Smooth muscle cell of the brain vasculature (primary cell): ENCODE measurements at regions not wholly inside any gene's neighbourhood (a gene's known extent, or its start where the extent isn't known, plus 50 kb on each side); places are given as distances from the start of the nearest gene placed in this dataset.
"Not testable (repeated sequence)": the region's sequence is repeated elsewhere in the genome, so short reads cannot be mapped to it uniquely, and the experiment has no call there.

Experiments
- DNase-seq: peaks from one replicate; pipeline ENCODE4 v3.0.0-alpha.2; 2012; ENCODE audit warnings: low read depth, low spot score

GRCh38 chr10:114708084-114708483 lies 50.0 kb upstream of the ABLIM1 start:
- no peak for DNase-seq

- no peak for DNase-seq
Observed at GRCh38 chr10:114708717-114709335, 50.8 kb upstream of the ABLIM1 start.

GRCh38 chr10:114709984-114710383 lies 51.9 kb upstream of the ABLIM1 start:
- no peak for DNase-seq

GRCh38 chr10:114711176-114711868 lies 53.2 kb upstream of the ABLIM1 start:
- DNase-seq: no peak

- no peak for DNase-seq
Observed at GRCh38 chr10:114711869-114712250, 53.8 kb upstream of the ABLIM1 start.

- DNase-seq: no peak
Observed at GRCh38 chr10:114713525-114714090, 55.5 kb upstream of the ABLIM1 start.

DNA sequence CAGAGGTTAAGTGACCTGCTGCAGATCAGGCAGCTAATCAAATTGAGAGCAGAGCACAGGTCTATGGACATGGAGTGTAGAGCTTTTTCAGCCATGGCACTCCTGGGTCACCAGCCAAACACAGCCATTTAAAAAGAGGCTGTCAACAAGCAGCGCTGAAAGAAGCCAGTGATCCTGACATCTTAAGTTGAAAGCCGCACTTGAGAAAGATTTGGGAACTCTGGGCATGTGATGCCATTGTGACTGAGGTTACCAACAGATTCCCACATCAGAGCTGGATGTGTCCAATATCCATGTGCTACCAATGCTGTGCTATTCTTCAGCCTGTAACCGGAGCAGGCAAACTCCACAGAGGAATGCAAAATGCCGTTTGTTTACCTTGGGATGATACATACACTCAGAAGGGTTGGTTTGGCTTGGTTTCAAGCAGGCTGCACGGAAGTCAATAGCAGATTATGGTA lies 56.2 kb upstream of the ABLIM1 start:
- peak; percentile 81 for DNase-seq

DNA sequence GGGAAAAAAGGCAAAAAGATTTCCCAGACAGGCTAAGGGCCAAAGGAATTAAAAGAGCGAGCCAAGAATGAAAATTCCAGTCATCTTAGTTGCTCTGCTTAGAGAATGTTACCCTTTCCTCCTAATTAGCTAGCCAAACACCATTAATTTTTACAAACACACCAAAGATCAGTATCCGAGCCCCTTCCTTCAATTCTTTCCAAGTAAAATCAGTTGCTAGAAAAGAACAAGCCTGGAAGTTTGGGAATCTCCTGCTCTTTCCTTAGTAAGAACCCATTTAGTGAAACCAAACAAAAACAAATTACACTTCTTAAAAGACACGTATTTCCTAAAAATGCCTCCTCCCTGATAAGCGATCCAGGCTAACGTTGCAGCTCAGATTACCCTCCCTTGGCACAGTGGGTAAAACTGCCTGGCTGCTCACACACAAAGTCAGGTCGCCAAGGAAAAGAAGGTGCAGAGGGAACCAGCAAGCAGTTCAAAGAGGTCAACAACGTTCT lies 57.1 kb upstream of the ABLIM1 start:
- DNase-seq: no peak

- no peak for DNase-seq
Observed at GRCh38 chr10:114716811-114717404, 58.8 kb upstream of the ABLIM1 start.

GRCh38 chr10:114717881-114718280 lies 59.8 kb upstream of the ABLIM1 start:
- DNase-seq: not testable (repeated sequence)

DNA sequence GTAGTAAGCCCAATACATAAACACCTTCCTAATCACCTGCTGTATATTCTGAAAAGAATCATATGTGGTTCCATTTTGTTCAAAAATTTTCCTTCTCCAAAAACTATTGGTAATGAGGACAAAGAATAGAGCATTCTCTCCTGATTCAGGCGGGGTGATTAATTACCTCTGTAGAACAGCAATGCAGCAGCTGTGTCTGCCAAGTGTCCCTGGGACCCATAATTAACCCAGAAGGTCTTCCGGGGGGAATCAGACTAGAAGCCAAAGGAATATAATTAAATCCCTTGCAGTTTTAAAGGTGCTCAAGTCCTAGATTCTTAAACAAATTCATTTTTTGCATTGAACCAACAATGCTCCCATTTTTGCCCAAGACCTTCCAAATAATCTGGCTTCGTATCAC lies 60.3 kb upstream of the ABLIM1 start:
- no peak for DNase-seq

- DNase-seq: no peak
Observed at GRCh38 chr10:114719311-114719710, 61.2 kb upstream of the ABLIM1 start.

GRCh38 chr10:114720023-114720422 lies 61.9 kb upstream of the ABLIM1 start:
- DNase-seq: not testable (repeated sequence)

DNA sequence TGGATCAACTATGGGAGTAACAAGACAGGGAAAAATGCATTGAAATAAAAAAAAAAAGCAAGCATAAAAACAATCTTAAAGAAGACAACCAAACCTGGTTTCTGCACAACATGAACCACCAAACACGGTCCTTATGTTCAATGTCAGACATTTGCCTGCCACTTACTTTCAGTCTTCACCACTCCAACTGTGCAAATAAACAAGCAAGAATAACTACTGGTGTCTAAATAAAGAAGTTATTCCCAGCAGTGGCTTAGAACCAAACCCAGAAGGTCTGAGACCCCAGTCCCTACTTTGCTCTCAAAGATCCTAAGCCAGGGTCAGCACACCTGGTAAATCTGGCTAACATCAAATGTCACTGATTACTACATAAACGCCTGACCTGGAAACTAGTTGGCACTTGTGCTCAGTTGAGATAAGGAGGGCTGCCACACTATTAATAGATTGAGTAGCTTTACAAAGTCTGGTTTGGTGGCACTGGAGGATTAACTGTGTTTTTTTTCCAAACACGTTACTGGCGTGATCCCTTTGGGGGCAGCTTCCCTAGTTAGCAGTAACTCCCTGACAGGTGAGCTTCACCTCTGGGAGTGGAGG lies 62.7 kb upstream of the ABLIM1 start:
- no peak for DNase-seq

- not testable (repeated sequence) for DNase-seq
Observed at GRCh38 chr10:114722136-114722535, 64.1 kb upstream of the ABLIM1 start.

- DNase-seq: no peak
Observed at GRCh38 chr10:114723361-114723760, 65.3 kb upstream of the ABLIM1 start.

- no peak for DNase-seq
Observed at GRCh38 chr10:114723991-114724715, 66.1 kb upstream of the ABLIM1 start.

DNA sequence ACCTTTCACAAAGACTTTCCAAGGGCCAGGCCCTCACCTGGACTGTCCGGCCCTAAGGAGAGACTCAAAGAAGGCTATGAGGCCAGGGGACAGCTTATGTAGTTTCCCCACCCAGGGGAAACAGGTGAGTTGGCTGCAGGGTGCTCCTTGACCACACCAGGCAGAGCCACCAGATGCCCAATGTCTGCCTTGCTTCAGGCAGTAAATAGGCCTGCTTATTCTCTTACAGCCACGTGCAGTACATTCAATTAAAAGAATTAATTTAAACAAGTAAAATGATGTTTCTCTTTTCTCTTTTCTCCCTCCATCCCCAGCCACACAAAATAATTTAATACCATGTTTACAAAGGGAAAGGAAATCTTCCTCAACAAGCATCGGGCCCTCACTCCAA lies 66.6 kb upstream of the ABLIM1 start:
- no peak for DNase-seq

DNA sequence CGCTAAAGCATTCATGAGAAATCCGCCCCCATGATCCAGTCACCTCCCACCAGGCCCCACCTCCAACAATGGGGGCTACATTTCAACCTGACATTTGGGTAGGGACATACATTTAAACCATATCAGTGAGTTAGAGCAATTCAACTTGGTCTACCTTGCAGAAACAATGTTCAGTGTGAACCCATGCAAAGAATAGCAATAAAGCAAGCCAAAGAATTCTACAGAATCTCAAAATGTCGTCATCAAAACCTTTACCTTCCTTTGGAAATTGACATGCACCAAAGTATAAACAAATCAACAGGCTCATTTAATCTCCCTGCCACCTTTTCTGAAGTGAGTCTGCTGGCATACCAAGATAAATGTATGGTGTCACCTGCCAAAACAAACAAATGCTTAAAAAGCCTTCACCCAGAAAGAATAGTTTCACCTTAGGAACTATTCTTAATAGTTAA lies 68.8 kb upstream of the ABLIM1 start:
- no peak for DNase-seq

DNA sequence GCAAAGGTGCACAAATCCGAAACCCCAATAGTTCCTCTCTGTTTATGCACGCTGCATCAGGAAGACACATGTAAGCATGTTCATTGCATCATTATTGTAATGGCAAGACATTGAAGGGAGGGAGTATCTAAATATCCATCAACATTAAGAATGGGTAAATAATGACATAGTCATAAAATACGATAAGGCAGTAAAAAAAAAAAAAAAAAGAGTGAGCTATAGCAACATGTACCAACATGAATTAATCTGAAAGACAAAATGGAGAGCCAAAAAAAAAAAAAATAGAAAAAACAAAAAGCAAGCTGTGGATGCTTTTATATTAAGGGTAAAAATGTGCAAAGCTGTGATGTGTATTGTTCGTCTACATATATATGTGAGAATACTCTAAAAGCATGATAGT lies 70.2 kb upstream of the ABLIM1 start:
- DNase-seq: no peak

- no peak for DNase-seq
Observed at GRCh38 chr10:114729103-114729659, 71.1 kb upstream of the ABLIM1 start.
